ENCODE measurements at regions not wholly inside any gene's neighbourhood (a gene's known extent, or its start where the extent isn't known, plus 50 kb on each side); places are given as distances from the start of the nearest gene placed in this dataset.

DNA sequence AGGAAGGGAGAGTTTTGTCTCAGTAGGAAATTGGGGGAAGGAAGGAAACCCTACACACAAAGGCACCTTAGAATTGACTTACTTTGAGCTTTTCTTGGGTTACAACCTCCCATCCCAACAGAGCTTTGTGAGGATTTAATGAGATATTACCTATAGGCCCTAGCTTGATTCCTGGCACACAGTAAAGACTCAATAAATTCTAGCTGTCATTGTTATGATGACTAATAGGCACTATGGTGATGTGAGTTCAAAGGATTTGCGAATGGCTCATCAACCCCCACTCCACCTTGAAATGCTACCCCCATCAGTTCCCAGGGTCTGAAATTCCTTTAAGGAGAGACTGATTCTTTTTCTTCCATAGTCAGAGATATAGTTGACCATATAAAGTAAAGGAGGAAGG is 67.9 kb upstream of the SMNDC1 start:
- TF ChIP-seq, protein P1, sequence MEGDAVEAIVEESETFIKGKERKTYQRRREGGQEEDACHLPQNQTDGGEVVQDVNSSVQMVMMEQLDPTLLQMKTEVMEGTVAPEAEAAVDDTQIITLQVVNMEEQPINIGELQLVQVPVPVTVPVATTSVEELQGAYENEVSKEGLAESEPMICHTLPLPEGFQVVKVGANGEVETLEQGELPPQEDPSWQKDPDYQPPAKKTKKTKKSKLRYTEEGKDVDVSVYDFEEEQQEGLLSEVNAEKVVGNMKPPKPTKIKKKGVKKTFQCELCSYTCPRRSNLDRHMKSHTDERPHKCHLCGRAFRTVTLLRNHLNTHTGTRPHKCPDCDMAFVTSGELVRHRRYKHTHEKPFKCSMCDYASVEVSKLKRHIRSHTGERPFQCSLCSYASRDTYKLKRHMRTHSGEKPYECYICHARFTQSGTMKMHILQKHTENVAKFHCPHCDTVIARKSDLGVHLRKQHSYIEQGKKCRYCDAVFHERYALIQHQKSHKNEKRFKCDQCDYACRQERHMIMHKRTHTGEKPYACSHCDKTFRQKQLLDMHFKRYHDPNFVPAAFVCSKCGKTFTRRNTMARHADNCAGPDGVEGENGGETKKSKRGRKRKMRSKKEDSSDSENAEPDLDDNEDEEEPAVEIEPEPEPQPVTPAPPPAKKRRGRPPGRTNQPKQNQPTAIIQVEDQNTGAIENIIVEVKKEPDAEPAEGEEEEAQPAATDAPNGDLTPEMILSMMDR (IDR thresholded peaks at IDR 0.05), result no peak
- no peak for TF ChIP-seq POLR2A (IDR thresholded peaks at IDR 0.05)
